ENCODE measurements at regions not wholly inside any gene's neighbourhood (a gene's known extent, or its start where the extent isn't known, plus 50 kb on each side); places are given as distances from the start of the nearest gene placed in this dataset.

- no peaks in the 10 kb centered on the region for H3K23me2 ChIP-seq (ENCODE audit: insufficient read length, low read depth, low read length, poor library complexity, severe bottlenecking)
- no peaks in the 10 kb centered on the region for H3K4me1 ChIP-seq (ENCODE audit: insufficient read depth, low read length)
- no peaks in the 10 kb centered on the region for H3K79me2 ChIP-seq (ENCODE audit: insufficient read depth, low read length)
- no peaks in the 10 kb centered on the region for H3K9me3 ChIP-seq (ENCODE audit: control insufficient read depth, low read depth, low read length)
- no peak overlapping the region for H4K8ac ChIP-seq (replicated peaks; ENCODE audit: insufficient read length, low read depth, low read length)
- no peak overlapping the region for H3T11ph ChIP-seq (ENCODE audit: low read length)
- Mint-ChIP-seq H3K4me3 (no peak overlapping the region), H3K36me3 (ENCODE audit: insufficient read depth in 1 of 3, low read depth in 3 of 3) (no peaks in the 10 kb centered on the region), H3K27me3 (ENCODE audit: low read depth) (no peaks in the 10 kb centered on the region), H3K4me1 (no peaks in the 10 kb centered on the region), H3K27ac (no peak overlapping the region), H3K9me3 (no peaks in the 10 kb centered on the region)
- no CpG with 5 or more reads among the region's 1 CpG for WGBS (ENCODE audit: extremely low coverage, insufficient read length, low lambda C conversion rate)
- no peak overlapping the region for H2AK5ac ChIP-seq (ENCODE audit: insufficient read length, low read length)
- H3K9ac ChIP-seq (ENCODE audit: extremely low read depth, insufficient read length, low read length), result no peak overlapping the region
- no peak overlapping the region for H3K14ac ChIP-seq (ENCODE audit: insufficient read depth, low read length)
- H4K5ac ChIP-seq (ENCODE audit: insufficient read length, low read depth, low read length), result no peak overlapping the region
- no peaks in the 10 kb centered on the region for H4K20me1 ChIP-seq (ENCODE audit: control insufficient read depth, insufficient read depth, insufficient read length)
- no peaks in the 10 kb centered on the region for H3K27me3 ChIP-seq (ENCODE audit: insufficient read depth, low read length)
- no peak overlapping the region for H3K4me2 ChIP-seq (ENCODE audit: insufficient read depth, insufficient read length, low read length)
- no peak overlapping the region for H4K91ac ChIP-seq (ENCODE audit: insufficient read length, low read depth, low read length)
- no peak overlapping the region for H3K23ac ChIP-seq (ENCODE audit: insufficient read length, low read depth, low read length)
- no peak overlapping the region for H2BK5ac ChIP-seq (ENCODE audit: insufficient read length, low read length)
- H3K56ac ChIP-seq (ENCODE audit: insufficient read length, low read depth, low read length), result no peak overlapping the region
- no peak overlapping the region for H3K27ac ChIP-seq (ENCODE audit: insufficient read length, low read depth, low read length)
- H2AFZ ChIP-seq (ENCODE audit: low read length), result no peak overlapping the region
- H3K4ac ChIP-seq (ENCODE audit: low read depth, low read length), result no peak overlapping the region
- no peak overlapping the region for H3K18ac ChIP-seq (ENCODE audit: insufficient read length, low read depth, low read length)
- no peaks in the 10 kb centered on the region for H3K79me1 ChIP-seq (ENCODE audit: insufficient read depth, low read depth, low read length, poor library complexity, severe bottlenecking)
- no peak overlapping the region for H2BK20ac ChIP-seq (ENCODE audit: low read depth, low read length, poor library complexity, severe bottlenecking)
- no peak for TF ChIP-seq CTCF (conservative IDR thresholded peaks at IDR 0.05)
- no peak overlapping the region for H2BK15ac ChIP-seq (ENCODE audit: low read depth, low read length)
- DNase-seq, result no peak
- no peak overlapping the region for H2BK120ac ChIP-seq (ENCODE audit: low read depth, low read length, poor library complexity, severe bottlenecking)
- H2BK12ac ChIP-seq (ENCODE audit: insufficient read length, low read depth, low read length), result no peak overlapping the region
Observed at GRCh38 chr6:84897011-84897410, 132.6 kb upstream of the TBX18 start.

Measured in H9 (cell line).